IPS DF 6.9 (cell line): ENCODE measurements at regions not wholly inside any gene's neighbourhood (a gene's known extent, or its start where the extent isn't known, plus 50 kb on each side); places are given as distances from the start of the nearest gene placed in this dataset.
"Not testable (repeated sequence)": the region's sequence is repeated elsewhere in the genome, so short reads cannot be mapped to it uniquely, and the experiment has no call there.

Source experiments
- DNase-seq: peaks from one replicate; pipeline ENCODE4 v3.0.0-alpha.2; 2013; ENCODE audit warnings: low read depth, low spot score
- H3K27ac ChIP-seq: one replicate; pipeline ENCODE4 v1.5.1; 2013; ENCODE audit warnings: low read length, control low read depth
- H3K27me3 ChIP-seq: 2 replicates; pipeline ENCODE4 v1.6.1; 2013; ENCODE audit warnings: mild to moderate bottlenecking, low read length; ENCODE audit not compliant: control insufficient read depth, insufficient read depth
- H3K36me3 ChIP-seq: 2 replicates; pipeline ENCODE4 v1.6.1; 2013; ENCODE audit warnings: low read length; ENCODE audit not compliant: control insufficient read depth, insufficient read depth
- H3K4me1 ChIP-seq: 2 replicates; pipeline ENCODE4 v1.6.1; 2013; ENCODE audit warnings: low read length; ENCODE audit not compliant: control insufficient read depth, insufficient read depth
- H3K4me3 ChIP-seq: 2 replicates; pipeline ENCODE4 v1.5.1; 2013; ENCODE audit warnings: mild to moderate bottlenecking, low read length
- H3K9me3 ChIP-seq: 2 replicates; pipeline ENCODE4 v1.6.1; 2013; ENCODE audit warnings: low read length, inconsistent platforms; ENCODE audit not compliant: control insufficient read depth, insufficient read depth
- WGBS: extraction: QIAGEN DNeasy Blood & Tissue Kit; methylation state at CpG from one replicate; pipeline ENCODE4 v1.1.7; 2013; ENCODE audit warnings: mixed read lengths, missing lambda C conversion rate; ENCODE audit not compliant: insufficient read length, insufficient coverage; 5-methylcytosine and 5-hydroxymethylcytosine counted together

- no CpG with 5 or more reads among the region's 2 CpGs for WGBS
- Histone ChIP-seq H3K36me3 (no peaks in the 10 kb centered on the region), H3K4me1 (no peaks in the 10 kb centered on the region), H3K4me3 (no peak overlapping the region), H3K27me3 (no peaks in the 10 kb centered on the region), H3K9me3 (no peaks in the 10 kb centered on the region), H3K27ac (no peak overlapping the region)
- DNase-seq: no peak
These were observed 1439.2 kb downstream of the ZPLD1 start for GRCh38 chr3:103873897-103874545.

DNA sequence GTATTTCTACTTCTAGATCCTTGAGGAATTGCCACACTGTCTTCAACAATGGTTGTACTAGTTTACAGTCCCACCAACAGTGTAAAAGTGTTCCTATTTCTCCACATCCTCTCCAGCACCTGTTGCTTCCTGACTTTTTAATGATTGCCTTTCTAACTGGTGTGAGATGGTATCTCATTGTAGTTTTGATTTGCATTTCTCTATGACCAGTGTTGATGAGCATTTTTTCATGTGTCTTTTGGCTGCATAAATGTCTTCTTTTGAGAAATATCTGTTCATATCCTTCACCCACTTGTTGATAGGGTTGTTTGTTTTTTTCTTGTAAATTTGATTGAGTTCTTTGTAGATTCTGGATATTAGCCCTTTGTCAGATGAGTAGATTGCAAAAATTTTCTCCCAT is 1447.0 kb downstream of the ZPLD1 start:
- DNase-seq, H3K9me3 ChIP-seq, H3K27ac ChIP-seq, H3K27me3 ChIP-seq, H3K4me3 ChIP-seq, H3K36me3 ChIP-seq, H3K4me1 ChIP-seq: not testable (repeated sequence)

- Histone ChIP-seq H3K9me3 (no peaks in the 10 kb centered on the region), H3K4me1 (no peaks in the 10 kb centered on the region), H3K36me3 (no peaks in the 10 kb centered on the region), H3K4me3 (no peak overlapping the region), H3K27ac (no peak overlapping the region), H3K27me3 (no peaks in the 10 kb centered on the region)
- WGBS: no CpG with 5 or more reads among the region's 1 CpG
- no peak for DNase-seq
These were observed 1454.9 kb downstream of the ZPLD1 start for GRCh38 chr3:103889675-103890074.

DNA sequence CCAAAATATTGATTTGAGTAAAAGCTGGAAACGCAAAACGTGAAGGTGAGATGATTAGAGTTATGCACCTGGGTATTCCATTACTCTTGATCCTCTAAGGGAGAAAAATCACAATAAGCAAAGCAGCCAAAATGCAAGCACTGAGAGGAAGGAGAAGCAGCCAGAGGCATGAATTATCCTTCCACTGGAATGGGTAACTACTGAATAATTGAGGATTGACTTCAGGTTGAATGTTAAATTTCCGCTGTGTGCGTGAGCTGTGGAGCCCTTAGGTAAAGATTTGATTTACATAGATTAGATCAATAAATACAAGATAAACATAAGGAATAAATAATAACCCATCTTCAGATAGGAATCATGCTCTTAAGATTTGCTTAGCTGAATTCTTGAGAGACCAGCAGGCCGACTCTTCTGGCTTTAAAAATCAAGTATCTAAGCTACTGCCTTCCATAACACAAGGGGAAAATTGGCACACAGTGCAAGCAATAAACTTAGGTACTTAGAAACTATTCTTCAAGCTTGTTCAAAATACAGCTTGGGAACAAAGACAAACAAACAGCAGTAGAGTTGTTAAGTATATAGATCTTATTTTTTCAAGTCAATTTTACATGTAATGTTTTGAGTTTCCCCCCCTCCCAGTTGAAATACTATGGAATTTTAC is 1459.5 kb downstream of the ZPLD1 start:
- no peaks in the 10 kb centered on the region for H3K27me3 ChIP-seq
- H3K36me3 ChIP-seq: no peaks in the 10 kb centered on the region
- no peaks in the 10 kb centered on the region for H3K9me3 ChIP-seq
- WGBS: no CpG with 5 or more reads among the region's 5 CpGs
- H3K27ac ChIP-seq: no peak overlapping the region
- no peak for DNase-seq
- H3K4me3 ChIP-seq: no peak overlapping the region
- H3K4me1 ChIP-seq: no peaks in the 10 kb centered on the region

- DNase-seq: no peak
- no peak overlapping the region for H3K4me3 ChIP-seq
- H3K27me3 ChIP-seq: no peaks in the 10 kb centered on the region
- H3K36me3 ChIP-seq: no peaks in the 10 kb centered on the region
- no peak overlapping the region for H3K27ac ChIP-seq
- H3K4me1 ChIP-seq: no peaks in the 10 kb centered on the region
- no CpG with 5 or more reads among the region's 11 CpGs for WGBS
- no peaks in the 10 kb centered on the region for H3K9me3 ChIP-seq
These were observed 1464.5 kb downstream of the ZPLD1 start for GRCh38 chr3:103899328-103899727.

- Histone ChIP-seq H3K27me3 (no peaks in the 10 kb centered on the region), H3K36me3 (no peaks in the 10 kb centered on the region), H3K4me1 (no peaks in the 10 kb centered on the region), H3K27ac (no peak overlapping the region), H3K4me3 (no peak overlapping the region), H3K9me3 (no peaks in the 10 kb centered on the region)
- WGBS: no CpG with 5 or more reads among the region's 3 CpGs
- no peak for DNase-seq
These were observed 1461.7 kb upstream of the ALCAM start for GRCh38 chr3:103904991-103905390.

GRCh38 chr3:103906304-103906703 is 1460.4 kb upstream of the ALCAM start:
- Histone ChIP-seq H3K4me1 (no peaks in the 10 kb centered on the region), H3K27ac (no peak overlapping the region), H3K9me3 (no peaks in the 10 kb centered on the region), H3K4me3 (no peak overlapping the region), H3K27me3 (no peaks in the 10 kb centered on the region), H3K36me3 (no peaks in the 10 kb centered on the region)
- WGBS: no CpG with 5 or more reads among the region's 2 CpGs
- no peak for DNase-seq

DNA sequence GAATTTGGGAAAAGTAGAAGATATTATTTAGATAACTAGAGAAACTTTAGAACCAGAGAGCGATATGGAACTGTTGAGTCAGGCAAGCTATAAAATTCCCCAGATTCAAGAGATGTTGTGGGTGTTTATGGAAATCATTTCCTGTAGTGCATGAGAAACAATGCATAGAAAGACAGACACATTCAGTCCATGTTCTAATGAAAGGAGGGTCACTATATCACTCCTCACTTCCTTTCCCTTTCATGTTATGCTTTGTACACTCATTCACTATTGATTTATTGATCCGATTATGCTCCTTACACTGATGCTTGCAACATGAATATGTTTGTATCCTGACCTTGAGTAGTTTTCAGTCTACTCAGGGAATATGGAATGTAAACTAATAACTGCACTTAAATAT is 1459.9 kb upstream of the ALCAM start:
- Histone ChIP-seq H3K4me1 (no peaks in the 10 kb centered on the region), H3K9me3 (no peaks in the 10 kb centered on the region), H3K4me3 (no peak overlapping the region), H3K27me3 (no peaks in the 10 kb centered on the region), H3K36me3 (no peaks in the 10 kb centered on the region), H3K27ac (no peak overlapping the region)
- no peak for DNase-seq
- WGBS: no CpG with 5 or more reads among the region's 2 CpGs

GRCh38 chr3:103907567-103907966 is 1459.1 kb upstream of the ALCAM start:
- Histone ChIP-seq H3K27me3 (no peaks in the 10 kb centered on the region), H3K27ac (no peak overlapping the region), H3K36me3 (no peaks in the 10 kb centered on the region), H3K9me3 (no peaks in the 10 kb centered on the region), H3K4me3 (no peak overlapping the region), H3K4me1 (no peaks in the 10 kb centered on the region)
- no peak for DNase-seq
- no CpG with 5 or more reads among the region's 3 CpGs for WGBS

DNA sequence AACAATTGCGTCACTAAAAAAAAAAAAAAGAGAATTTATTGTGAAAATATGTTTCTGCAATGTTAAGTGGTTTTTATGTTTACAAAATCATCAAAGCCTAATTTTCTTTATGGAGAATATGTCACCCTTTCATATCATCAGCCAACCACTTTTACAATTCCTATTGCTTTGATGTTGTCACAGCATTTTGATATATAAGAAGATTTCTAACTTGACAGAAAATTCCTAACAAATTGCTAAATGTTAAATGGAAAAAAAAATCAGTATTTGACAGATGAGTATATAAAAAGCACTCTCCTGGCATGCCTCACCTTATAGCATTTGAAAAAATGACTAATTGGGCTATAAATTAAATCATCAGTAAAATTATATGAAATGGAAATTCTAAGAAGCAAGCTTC is 1457.3 kb upstream of the ALCAM start:
- H3K4me3 ChIP-seq: no peak overlapping the region
- no peaks in the 10 kb centered on the region for H3K27me3 ChIP-seq
- DNase-seq: no peak
- no peaks in the 10 kb centered on the region for H3K4me1 ChIP-seq
- H3K36me3 ChIP-seq: no peaks in the 10 kb centered on the region
- no peaks in the 10 kb centered on the region for H3K9me3 ChIP-seq
- H3K27ac ChIP-seq: no peak overlapping the region
- no CpG with 5 or more reads among the region's 1 CpG for WGBS

- no peak overlapping the region for H3K27ac ChIP-seq
- no peaks in the 10 kb centered on the region for H3K4me1 ChIP-seq
- H3K36me3 ChIP-seq: no peaks in the 10 kb centered on the region
- no peaks in the 10 kb centered on the region for H3K9me3 ChIP-seq
- no peak overlapping the region for H3K4me3 ChIP-seq
- no peaks in the 10 kb centered on the region for H3K27me3 ChIP-seq
- no peak for DNase-seq
These were observed 1448.4 kb upstream of the ALCAM start for GRCh38 chr3:103918336-103918735.
